ENCODE measurements at regions not wholly inside any gene's neighbourhood (a gene's known extent, or its start where the extent isn't known, plus 50 kb on each side); places are given as distances from the start of the nearest gene placed in this dataset.

GRCh38 chr5:4137781-4138180, 542.1 kb downstream of the IRX1 start:
- peak; percentile 53 for DNase-seq

- DNase-seq: no peak
Observed at GRCh38 chr5:4142842-4143241, 547.2 kb downstream of the IRX1 start.

- peak; percentile 50 for DNase-seq
Observed at GRCh38 chr5:4144411-4145007, 548.9 kb downstream of the IRX1 start.

GRCh38 chr5:4145511-4145910, 549.9 kb downstream of the IRX1 start:
- no peak for DNase-seq

GRCh38 chr5:4148009-4148408, 552.4 kb downstream of the IRX1 start:
- no peak for DNase-seq

- DNase-seq: no peak
Observed at GRCh38 chr5:4150067-4150466, 554.4 kb downstream of the IRX1 start.

- no peak for DNase-seq
Observed at GRCh38 chr5:4156153-4156552, 560.5 kb downstream of the IRX1 start.

GRCh38 chr5:4156889-4157288, 561.3 kb downstream of the IRX1 start:
- DNase-seq: peak; percentile 18

GRCh38 chr5:4158750-4159447, 563.3 kb downstream of the IRX1 start:
- DNase-seq: no peak

GRCh38 chr5:4159681-4160080, 564.0 kb downstream of the IRX1 start:
- no peak for DNase-seq

GRCh38 chr5:4164167-4164566, 568.5 kb downstream of the IRX1 start:
- no peak for DNase-seq

- DNase-seq: no peak
Observed at GRCh38 chr5:4180703-4181102, 585.1 kb downstream of the IRX1 start.

- no peak for DNase-seq
Observed at GRCh38 chr5:4182144-4182543, 586.5 kb downstream of the IRX1 start.

- no peak for DNase-seq
Observed at GRCh38 chr5:4185127-4185526, 589.5 kb downstream of the IRX1 start.

- no peak for DNase-seq
Observed at GRCh38 chr5:4188704-4189103, 593.1 kb downstream of the IRX1 start.

- no peak for DNase-seq
Observed at GRCh38 chr5:4189317-4189716, 593.7 kb downstream of the IRX1 start.

GRCh38 chr5:4191041-4191440, 595.4 kb downstream of the IRX1 start:
- no peak for DNase-seq

GRCh38 chr5:4191703-4192102, 596.1 kb downstream of the IRX1 start:
- no peak for DNase-seq

- no peak for DNase-seq
Observed at GRCh38 chr5:4192111-4192510, 596.5 kb downstream of the IRX1 start.

GRCh38 chr5:4196744-4197143, 601.1 kb downstream of the IRX1 start:
- no peak for DNase-seq

GRCh38 chr5:4197151-4197550, 601.5 kb downstream of the IRX1 start:
- DNase-seq: no peak

GRCh38 chr5:4198461-4198860, 602.8 kb downstream of the IRX1 start:
- DNase-seq: no peak

- no peak for DNase-seq
Observed at GRCh38 chr5:4199049-4199841, 603.6 kb downstream of the IRX1 start.

GRCh38 chr5:4203146-4203545, 607.5 kb downstream of the IRX1 start:
- no peak for DNase-seq
